HepG2 (cell line): ENCODE measurements at regions not wholly inside any gene's neighbourhood (a gene's known extent, or its start where the extent isn't known, plus 50 kb on each side); places are given as distances from the start of the nearest gene placed in this dataset.

Experiments
- ATAC-seq: fragments of 200-7000 bp; cut with Tn5 transposase; 3 replicates; pipeline ENCODE4 v1.9.1; 2020; ENCODE audit warnings: mild to moderate bottlenecking, moderate library complexity
- BruUV-seq: library from RNA; stranded (reverse); fragments of 400-500 nt; replicated peaks from 2 replicates; lab custom pipeline; 2021; lab: Mats Ljungman, UMichigan
- CTCF ChIA-PET: fragments of 300-600 bp; formaldehyde crosslinking; extraction: SDS; loops from one replicate; lab custom pipeline; 2021; ENCODE audit warnings: low total read pairs, inconsistent platforms, low intra/inter-chr PET ratio; lab: Yijun Ruan, JAX
- POLR2A ChIA-PET: fragments of 350-600 bp; sonication (Branson Sonifier 250); formaldehyde crosslinking; loops from one replicate; lab custom pipeline; 2020; ENCODE audit warnings: antibody characterized with exemption, inconsistent platforms; lab: Yijun Ruan, JAX
- DNase-seq: peaks from one replicate; pipeline ENCODE4 v3.0.0-alpha.2; 2015; ENCODE audit warnings: low spot score
- FAIRE-seq: peaks from 3 replicates; lab custom pipeline; 2011; peaks lifted over from hg19 to GRCh38; lab: Jason Lieb, UNC
- H2AFZ ChIP-seq: one replicate; pipeline ENCODE4 v1.6.1; 2011; ENCODE audit warnings: low read length, inconsistent platforms
- H3K27ac ChIP-seq: fragments of 300-600 bp; 3 replicates; pipeline ENCODE4 v1.8.0; 2011; ENCODE audit warnings: mixed run types, mild to moderate bottlenecking, mixed read lengths, low read length, inconsistent platforms; ENCODE audit not compliant: insufficient read depth; ENCODE audit errors: extremely low read length
- H3K27me3 ChIP-seq, 2 experiments: fragments of 200-600 bp in 1 of 2; 2 replicates in 1 of 2; 3 replicates in 1 of 2; pipeline versions ENCODE4 v1.6.0 to v1.8.0; 2011; ENCODE audit warnings: low read length in 2 of 2, mild to moderate bottlenecking in 2 of 2, moderate library complexity in 2 of 2, inconsistent platforms in 1 of 2; ENCODE audit not compliant: insufficient read depth in 2 of 2, control insufficient read depth in 1 of 2
- H3K36me3 ChIP-seq, 2 experiments: fragments of 200-600 bp in 1 of 2; replicated peaks in 1 of 2; 2 replicates in 1 of 2; 3 replicates in 1 of 2; pipeline versions ENCODE4 v1.5.1 to v1.8.0; 2011; ENCODE audit warnings: low read length in 2 of 2, inconsistent platforms in 1 of 2; ENCODE audit not compliant: insufficient read depth in 2 of 2, control insufficient read depth in 1 of 2
- H3K4me1 ChIP-seq: 2 replicates; pipeline ENCODE4 v1.5.1; 2012; ENCODE audit warnings: low read length, inconsistent platforms; ENCODE audit not compliant: insufficient read depth
- H3K4me2 ChIP-seq: 2 replicates; pipeline ENCODE4 v1.6.0; 2011; ENCODE audit warnings: low read depth, low read length, inconsistent platforms
- H3K4me3 ChIP-seq, 3 experiments: fragments of 200-600 bp in 1 of 3; sonication (generic), shearing (Covaris generic) in 1 of 3; replicated peaks in 1 of 3; 2 replicates each; pipeline ENCODE4 v1.5.1; 2011 to 2016; ENCODE audit warnings: low read length in 3 of 3, inconsistent platforms in 2 of 3, low read depth in 2 of 3, mild to moderate bottlenecking in 2 of 3, control low read depth in 1 of 3, mixed read lengths in 1 of 3; ENCODE audit not compliant: insufficient read depth in 1 of 3
- H3K79me2 ChIP-seq: one replicate; pipeline ENCODE4 v1.6.1; 2011; ENCODE audit warnings: low read length, inconsistent platforms; ENCODE audit not compliant: insufficient read depth
- H3K9ac ChIP-seq: 2 replicates; pipeline ENCODE4 v1.6.0; 2011; ENCODE audit warnings: mild to moderate bottlenecking, low read depth, low read length, inconsistent platforms; ENCODE audit not compliant: insufficient read depth
- H3K9me3 ChIP-seq: 2 replicates; pipeline ENCODE4 v1.5.1; 2012; ENCODE audit warnings: mild to moderate bottlenecking, low read length
- H4K20me1 ChIP-seq: 2 replicates; pipeline ENCODE4 v1.6.0; 2011; ENCODE audit warnings: inconsistent platforms, mild to moderate bottlenecking, low read length, moderate library complexity; ENCODE audit not compliant: insufficient read depth
- MAZ ChIP-seq, 2 experiments: sonication (generic) in 1 of 2; formaldehyde crosslinking in 1 of 2; IDR thresholded peaks; 2 replicates each; pipeline versions ENCODE4 v1.5.0 to v1.6.1; 2012 to 2020; ENCODE audit warnings: low read depth in 2 of 2, mild to moderate bottlenecking in 2 of 2, borderline replicate concordance in 1 of 2, improper control_type of control experiment in 1 of 2, low read length in 1 of 2, missing genetic modification reagents in 1 of 2, moderate library complexity in 1 of 2
- MEIS1 ChIP-seq: sonication (generic); formaldehyde crosslinking; IDR thresholded peaks from 2 replicates; pipeline ENCODE4 v1.9.0; 2021; ENCODE audit warnings: mild to moderate bottlenecking, missing genetic modification reagents, moderate library complexity, borderline replicate concordance
- NCOA1 ChIP-seq: sonication (generic); formaldehyde crosslinking; IDR thresholded peaks from 2 replicates; pipeline ENCODE4 v1.9.0; 2021; ENCODE audit warnings: missing genetic modification reagents
- ZBTB26 ChIP-seq: IDR thresholded peaks from 2 replicates; pipeline ENCODE4 v1.6.1; 2016; ENCODE audit warnings: missing compliant biosample characterization, missing genetic modification reagents, borderline replicate concordance
- ZFP1 ChIP-seq: IDR thresholded peaks from 2 replicates; pipeline ENCODE4 v1.6.1; 2016
- ZNF513 ChIP-seq: sonication (generic); formaldehyde crosslinking; conservative IDR thresholded peaks from 2 replicates; pipeline ENCODE4 v1.5.0; 2020; ENCODE audit warnings: missing genetic modification reagents
- ZNF646 ChIP-seq: sonication (generic); formaldehyde crosslinking; IDR thresholded peaks from 2 replicates; pipeline ENCODE4 v1.9.0; 2021; ENCODE audit warnings: mild to moderate bottlenecking, missing genetic modification reagents
- ZNF792 ChIP-seq: IDR thresholded peaks from 2 replicates; pipeline ENCODE4 v1.6.1; 2016
- WGBS: methylation state at CpG from one replicate; pipeline ENCODE4 v1.1.6; 2017; ENCODE audit warnings: low lambda C conversion rate; 5-methylcytosine and 5-hydroxymethylcytosine counted together
- in situ Hi-C: cut with HindIII; loops from 2 replicates; pipeline ENCODE4 v1.10.0; 2017; ENCODE audit warnings: low pct_unique_long_range_greater_than_20kb; ENCODE audit not compliant: extremely low pct_ligation_motif_present
- intact Hi-C: fragments of 100-400 bp; cut with micrococcal nuclease; formaldehyde crosslinking; loops from one replicate; pipeline ENCODE4 v1.10.0; 2022; ENCODE audit not compliant: unreplicated experiment

GRCh38 chr10:118856106-118856505 is 101.3 kb upstream of the CACUL1 start:
- Histone ChIP-seq H3K9ac (no peak overlapping the region), H3K4me3 (no peak overlapping the region), H3K4me1 (no peaks in the 10 kb centered on the region), H3K36me3 (no peaks in the 10 kb centered on the region), H3K4me2 (no peak overlapping the region), H2AFZ (no peak overlapping the region), H3K27me3 (no peaks in the 10 kb centered on the region; a peak in 1 of 5 replicates), H3K27ac (no peak overlapping the region), H4K20me1 (no peaks in the 10 kb centered on the region), H3K79me2 (no peaks in the 10 kb centered on the region), H3K9me3 (no peaks in the 10 kb centered on the region)
- ChIA-PET POLR2A (no interaction called here), CTCF (no interaction called here)
- DNase-seq (no peak), ATAC-seq (no peak), FAIRE-seq (no peak)
- WGBS, result 6% methylated on average over 3 of the region's 3 CpGs
- in situ Hi-C loops, result no loop called here
- intact Hi-C loops, result no loop called here
- BruUV-seq, result no TSS peak
- TF ChIP-seq ZFP1 (CRISPR knock-in tag) (no peak), MEIS1 (no peak), ZBTB26 (CRISPR knock-in tag) (no peak), ZNF646 (CRISPR knock-in tag) (no peak), ZNF513 (no peak), NCOA1 (CRISPR knock-in tag) (no peak), MAZ (IDR thresholded peaks at IDR 0.05; ENCODE audit: borderline replicate concordance, low read depth, low read length) (no peak), MAZ (CRISPR knock-in tag; IDR thresholded peaks at IDR 0.05; ENCODE audit: low read depth) (no peak), ZNF792 (CRISPR knock-in tag) (no peak)
